ENCODE measurements at regions not wholly inside any gene's neighbourhood (a gene's known extent, or its start where the extent isn't known, plus 50 kb on each side); places are given as distances from the start of the nearest gene placed in this dataset.

- TF ChIP-seq CTCF (IDR thresholded peaks at IDR 0.05; ENCODE audit: poor library complexity) (peak; percentile 30), EZH2phosphoT487 (IDR thresholded peaks at IDR 0.05; ENCODE audit: low read depth, severe bottlenecking, unreplicated experiment) (no peak)
These were observed 337.6 kb downstream of the CCSER2 start for GRCh38 chr10:84665883-84666463.
